Panc1 (cell line): ENCODE measurements at regions not wholly inside any gene's neighbourhood (a gene's known extent, or its start where the extent isn't known, plus 50 kb on each side); places are given as distances from the start of the nearest gene placed in this dataset.

Experiments used
- ATAC-seq: fragments of 200-7000 bp; cut with Tn5 transposase; 2 replicates; pipeline ENCODE4 v1.9.1; 2020; ENCODE audit warnings: mild to moderate bottlenecking, moderate library complexity
- BruUV-seq: library from RNA; stranded (reverse); fragments of 400-500 nt; replicated peaks from 2 replicates; lab custom pipeline; 2021; lab: Mats Ljungman, UMichigan
- CTCF ChIA-PET: fragments of 300-600 bp; sonication (Branson Sonifier 250); formaldehyde crosslinking; loops from one replicate; lab custom pipeline; 2022; ENCODE audit warnings: antibody characterized with exemption; lab: Charles Lee
- POLR2A ChIA-PET: fragments of 300-600 bp; sonication (Branson Sonifier 250); formaldehyde crosslinking; loops from one replicate; lab custom pipeline; 2022; ENCODE audit warnings: antibody characterized with exemption; lab: Charles Lee
- DNase-seq: peaks from one replicate; pipeline ENCODE4 v3.0.0-alpha.2; 2010; ENCODE audit warnings: low read depth, low spot score
- H3K27ac ChIP-seq: 2 replicates; pipeline ENCODE4 v1.5.1; 2011; ENCODE audit warnings: mild to moderate bottlenecking, low read length, inconsistent platforms
- H3K27me3 ChIP-seq: fragments of 200-500 bp; sonication (Bioruptor generic); 2 replicates; pipeline ENCODE4 v1.6.0; 2014; ENCODE audit warnings: low read length, inconsistent platforms; ENCODE audit not compliant: control insufficient read depth, insufficient read depth
- H3K36me3 ChIP-seq: fragments of 200-500 bp; sonication (Bioruptor generic); 2 replicates; pipeline ENCODE4 v1.5.1; 2014; ENCODE audit warnings: inconsistent platforms, mild to moderate bottlenecking, low read length, moderate library complexity; ENCODE audit not compliant: control insufficient read depth, insufficient read depth
- H3K4me1 ChIP-seq: 2 replicates; pipeline ENCODE4 v1.5.1; 2011; ENCODE audit warnings: inconsistent platforms, mild to moderate bottlenecking, low read length, moderate library complexity; ENCODE audit not compliant: control insufficient read depth, insufficient read depth
- H3K4me3 ChIP-seq, 2 experiments: 2 replicates each; pipeline ENCODE4 v1.5.1; 2011 to 2012; ENCODE audit warnings: low read depth in 2 of 2, low read length in 2 of 2, mild to moderate bottlenecking in 2 of 2, inconsistent platforms in 1 of 2, moderate library complexity in 1 of 2
- H3K9me3 ChIP-seq: fragments of 200-500 bp; sonication (Bioruptor generic); 2 replicates; pipeline ENCODE4 v1.5.1; 2014; ENCODE audit warnings: low read depth, mild to moderate bottlenecking, inconsistent platforms, low read length, moderate library complexity; ENCODE audit not compliant: control insufficient read depth, insufficient read depth
- CTCF ChIP-seq: fragments of 450-650 bp; IDR thresholded peaks from 2 replicates; pipeline ENCODE4 v1.5.1; 2017; ENCODE audit warnings: mild to moderate bottlenecking
- POLR2AphosphoS5 ChIP-seq: IDR thresholded peaks from 2 replicates; pipeline ENCODE4 v1.6.1; 2012; ENCODE audit warnings: mild to moderate bottlenecking, low read depth, low read length, moderate library complexity
- REST ChIP-seq, 2 experiments: IDR thresholded peaks; 2 replicates each; pipeline ENCODE4 v1.6.1; 2011 to 2012; ENCODE audit warnings: low read depth in 2 of 2, control low read depth in 1 of 2, low read length in 1 of 2, mild to moderate bottlenecking in 1 of 2, moderate library complexity in 1 of 2; ENCODE audit not compliant: insufficient read depth in 1 of 2
- SIN3A ChIP-seq: IDR thresholded peaks from 2 replicates; pipeline ENCODE4 v1.6.1; 2012; ENCODE audit warnings: low read depth, mild to moderate bottlenecking, low read length, moderate library complexity, borderline replicate concordance; ENCODE audit not compliant: insufficient read depth
- TCF7L2 ChIP-seq: IDR thresholded peaks from 2 replicates; pipeline ENCODE4 v1.6.1; 2011; ENCODE audit warnings: mild to moderate bottlenecking, low read depth, low read length, inconsistent platforms
- in situ Hi-C: cut with HindIII; loops from 2 replicates; pipeline ENCODE4 v1.10.0; 2016; ENCODE audit warnings: low sequenced_read_pairs, low pct_unique_long_range_greater_than_20kb
- intact Hi-C: fragments of 100-400 bp; cut with micrococcal nuclease; formaldehyde crosslinking; loops from one replicate; pipeline ENCODE4 v1.10.0; 2022; ENCODE audit not compliant: unreplicated experiment

GRCh38 chr6:23952245-23952644 lies 173.8 kb upstream of the NRSN1 start:
- H3K27ac ChIP-seq: no peak overlapping the region
- no TSS peak for BruUV-seq
- CTCF ChIA-PET: no interaction called here
- H3K4me1 ChIP-seq: no peaks in the 10 kb centered on the region
- no peak overlapping the region for H3K4me3 ChIP-seq
- ATAC-seq: no peak
- no peak for DNase-seq
- H3K36me3 ChIP-seq: no peaks in the 10 kb centered on the region
- no peaks in the 10 kb centered on the region; the same call in 1 of the 2 replicates for H3K9me3 ChIP-seq
- intact Hi-C loops (no loop called here), in situ Hi-C loops (no loop called here)
- H3K27me3 ChIP-seq: no peaks in the 10 kb centered on the region
- POLR2A ChIA-PET: no interaction called here
- TF ChIP-seq POLR2AphosphoS5 (no peak), TCF7L2 (no peak)

- no peak overlapping the region for H3K27ac ChIP-seq
- H3K4me1 ChIP-seq: no peaks in the 10 kb centered on the region
- H3K9me3 ChIP-seq: no peaks in the 10 kb centered on the region; the same call in 1 of the 2 replicates
- TF ChIP-seq TCF7L2 (no peak), POLR2AphosphoS5 (no peak), SIN3A (no peak), REST (IDR thresholded peaks at IDR 0.05; ENCODE audit: insufficient read depth in 1 of 2, low read depth in 2 of 2, low read length in 1 of 2) (no peak)
- intact Hi-C loops: no loop called here
- DNase-seq (no peak), ATAC-seq (no peak)
- ChIA-PET POLR2A (no interaction called here), CTCF (no interaction called here)
- no peaks in the 10 kb centered on the region for H3K27me3 ChIP-seq
- H3K4me3 ChIP-seq: no peak overlapping the region
- H3K36me3 ChIP-seq: no peaks in the 10 kb centered on the region
- no TSS peak for BruUV-seq
- in situ Hi-C loops: no loop called here
Observed at GRCh38 chr6:23953976-23954375, 172.0 kb upstream of the NRSN1 start.

- ChIA-PET CTCF (no interaction called here), POLR2A (no interaction called here)
- no TSS peak for BruUV-seq
- H3K9me3 ChIP-seq: no peaks in the 10 kb centered on the region; the same call in 1 of the 2 replicates
- H3K4me3 ChIP-seq: no peak overlapping the region
- H3K36me3 ChIP-seq: no peaks in the 10 kb centered on the region
- H3K27me3 ChIP-seq: no peaks in the 10 kb centered on the region
- H3K4me1 ChIP-seq: no peaks in the 10 kb centered on the region
- in situ Hi-C loops (no loop called here), intact Hi-C loops (no loop called here)
- H3K27ac ChIP-seq: no peak overlapping the region
- no peak for ATAC-seq
- DNase-seq: no peak
- no peak for TF ChIP-seq CTCF
- TF ChIP-seq POLR2AphosphoS5: no peak
Observed at GRCh38 chr6:23957017-23957416, 169.0 kb upstream of the NRSN1 start.
